Colonic mucosa (tissue), 4 donors: ENCODE measurements at regions not wholly inside any gene's neighbourhood (a gene's known extent, or its start where the extent isn't known, plus 50 kb on each side); places are given as distances from the start of the nearest gene placed in this dataset.
A peak's percentile ranks its signal among the peaks of the same experiment; 100 is the strongest.

Source experiments
- DNase-seq: peaks from one replicate; pipeline ENCODE4 v3.0.0-alpha.2; 2020
- H3K27ac ChIP-seq: fragments of 200-600 bp; one replicate; pipeline ENCODE4 v1.8.0; 2021
- H3K27me3 ChIP-seq: fragments of 200-600 bp; one replicate; pipeline ENCODE4 v1.8.0; 2021
- H3K36me3 ChIP-seq: fragments of 200-600 bp; one replicate; pipeline ENCODE4 v1.8.0; 2021
- H3K4me1 ChIP-seq: fragments of 200-600 bp; one replicate; pipeline ENCODE4 v1.8.0; 2021; ENCODE audit warnings: mild to moderate bottlenecking
- H3K4me3 ChIP-seq: fragments of 200-600 bp; one replicate; pipeline ENCODE4 v1.8.0; 2021
- H3K9ac ChIP-seq, 2 donors: one replicate each; pipeline ENCODE4 v1.7.0; 2013; ENCODE audit warnings: control low read depth in 2 of 2, low read depth in 2 of 2, low read length in 2 of 2
- H3K9me3 ChIP-seq: fragments of 200-600 bp; one replicate; pipeline ENCODE4 v1.8.0; 2021
- intact Hi-C: fragments of 100-400 bp; cut with DNase I; formaldehyde crosslinking; loops from one replicate; pipeline ENCODE4 v1.14.1; 2022
- TF ChIP-seq, protein P1 (sequence below): fragments of 200-600 bp; IDR thresholded peaks from one replicate; pipeline ENCODE4 v1.8.0; 2022; ENCODE audit warnings: antibody characterized with exemption, mild to moderate bottlenecking
- donor health status: healthy.
- donor health status: DM: no; HTN: no; CAD: no.
- donor health status: DM: no; HTN: no; CAD: no.

GRCh38 chr3:59440285-59441028 lies 390.6 kb upstream of the CFAP20DC start:
- DNase-seq, result no peak
- Histone ChIP-seq H3K9me3 (no peaks in the 10 kb centered on the region), H3K4me1 (no peaks in the 10 kb centered on the region), H3K27me3 (no peaks in the 10 kb centered on the region), H3K9ac (no peak overlapping the region), H3K27ac (no peak overlapping the region), H3K4me3 (no peak overlapping the region), H3K36me3 (no peaks in the 10 kb centered on the region)
- intact Hi-C loops, result no loop called here
- TF ChIP-seq, protein P1, sequence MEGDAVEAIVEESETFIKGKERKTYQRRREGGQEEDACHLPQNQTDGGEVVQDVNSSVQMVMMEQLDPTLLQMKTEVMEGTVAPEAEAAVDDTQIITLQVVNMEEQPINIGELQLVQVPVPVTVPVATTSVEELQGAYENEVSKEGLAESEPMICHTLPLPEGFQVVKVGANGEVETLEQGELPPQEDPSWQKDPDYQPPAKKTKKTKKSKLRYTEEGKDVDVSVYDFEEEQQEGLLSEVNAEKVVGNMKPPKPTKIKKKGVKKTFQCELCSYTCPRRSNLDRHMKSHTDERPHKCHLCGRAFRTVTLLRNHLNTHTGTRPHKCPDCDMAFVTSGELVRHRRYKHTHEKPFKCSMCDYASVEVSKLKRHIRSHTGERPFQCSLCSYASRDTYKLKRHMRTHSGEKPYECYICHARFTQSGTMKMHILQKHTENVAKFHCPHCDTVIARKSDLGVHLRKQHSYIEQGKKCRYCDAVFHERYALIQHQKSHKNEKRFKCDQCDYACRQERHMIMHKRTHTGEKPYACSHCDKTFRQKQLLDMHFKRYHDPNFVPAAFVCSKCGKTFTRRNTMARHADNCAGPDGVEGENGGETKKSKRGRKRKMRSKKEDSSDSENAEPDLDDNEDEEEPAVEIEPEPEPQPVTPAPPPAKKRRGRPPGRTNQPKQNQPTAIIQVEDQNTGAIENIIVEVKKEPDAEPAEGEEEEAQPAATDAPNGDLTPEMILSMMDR, result no peak

DNA sequence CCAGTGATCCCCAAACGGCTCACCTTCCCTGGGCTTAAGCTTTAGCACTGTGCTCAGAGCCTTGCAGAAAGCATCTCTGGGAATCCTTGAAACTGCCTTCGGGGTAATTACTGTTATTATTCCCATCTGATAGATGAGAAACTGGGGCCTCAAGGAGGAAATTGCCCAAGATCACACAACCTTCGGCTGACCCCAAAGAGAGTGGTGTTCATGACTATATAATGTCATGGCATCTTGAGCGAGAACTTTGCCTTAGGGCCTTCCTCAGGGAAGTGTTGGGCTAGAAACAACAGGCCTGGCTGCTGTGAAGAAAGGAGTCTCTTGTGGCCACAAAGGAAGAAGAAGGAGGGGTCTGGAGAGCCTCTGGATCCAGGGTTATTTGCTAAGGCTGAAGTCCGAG lies 388.7 kb upstream of the CFAP20DC start:
- Histone ChIP-seq H3K4me3 (no peak overlapping the region), H3K4me1 (no peaks in the 10 kb centered on the region), H3K27ac (no peak overlapping the region), H3K27me3 (no peaks in the 10 kb centered on the region), H3K36me3 (no peaks in the 10 kb centered on the region), H3K9me3 (no peaks in the 10 kb centered on the region), H3K9ac (no peak overlapping the region)
- TF ChIP-seq, protein P1, result no peak
- no peak for DNase-seq
- intact Hi-C loops, result no loop called here

DNA sequence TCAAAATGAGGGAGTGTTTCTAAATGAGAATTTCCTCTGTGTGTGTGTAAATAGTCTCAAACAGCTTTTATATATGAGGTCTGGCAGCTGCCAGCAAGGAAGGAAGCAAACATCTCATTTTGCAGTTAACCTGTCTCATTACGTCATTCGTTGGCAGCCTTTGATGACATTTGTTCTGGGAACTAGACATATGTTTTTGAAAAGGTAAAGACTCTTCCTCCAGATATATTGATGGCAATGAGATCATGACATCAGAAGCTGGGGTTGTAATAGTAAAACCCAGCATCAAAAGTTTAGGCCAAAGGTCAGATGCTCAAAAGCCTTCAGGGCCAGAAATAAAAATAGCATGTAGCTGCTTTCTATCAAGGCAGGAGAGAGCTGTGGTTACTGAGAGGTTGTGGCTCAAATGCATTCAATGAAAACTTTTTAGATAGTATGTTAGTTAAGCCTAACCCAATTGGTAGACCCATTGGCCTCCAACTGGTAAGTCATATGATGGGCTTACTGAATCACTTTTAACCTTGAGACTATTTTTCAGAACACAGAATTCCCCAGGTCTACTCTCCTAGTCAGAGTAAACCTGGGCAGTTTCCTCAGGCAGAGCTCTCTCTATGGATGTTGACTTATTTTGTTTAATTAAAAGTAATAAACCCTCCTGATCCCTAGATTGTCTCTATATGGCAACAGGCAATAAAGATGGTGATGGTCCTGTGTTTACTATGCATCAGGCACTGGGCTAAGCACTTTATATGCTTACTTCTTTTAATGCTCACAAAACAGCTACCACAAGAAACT lies 386.5 kb upstream of the CFAP20DC start:
- Histone ChIP-seq H3K27ac (no peak overlapping the region), H3K9me3 (no peaks in the 10 kb centered on the region), H3K36me3 (no peaks in the 10 kb centered on the region), H3K4me3 (no peak overlapping the region), H3K4me1 (no peaks in the 10 kb centered on the region), H3K27me3 (no peaks in the 10 kb centered on the region), H3K9ac (no peak overlapping the region)
- TF ChIP-seq, protein P1, result no peak
- intact Hi-C loops, result no loop called here
- DNase-seq, result peak; percentile 33

DNA sequence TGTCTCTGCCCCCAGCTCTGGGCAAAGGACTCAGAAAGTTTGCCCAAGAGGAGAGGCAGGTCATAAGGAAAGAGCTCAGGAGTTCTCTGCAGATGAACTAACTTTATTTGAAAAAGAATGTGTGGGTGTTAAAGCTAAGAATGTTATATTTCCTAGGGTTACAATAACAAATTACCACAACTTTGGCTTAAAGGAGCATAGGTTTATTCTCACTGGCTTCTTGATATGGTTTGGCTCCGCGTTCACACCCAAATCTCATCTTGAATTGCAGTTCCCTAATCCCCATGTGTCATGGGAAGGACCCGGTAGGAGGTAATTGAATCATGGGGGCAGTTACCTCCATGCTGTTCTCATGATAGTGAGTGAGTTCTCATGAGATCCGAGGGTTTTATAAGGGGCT lies 383.7 kb upstream of the CFAP20DC start:
- no peak for DNase-seq
- intact Hi-C loops, result no loop called here
- H3K27ac ChIP-seq, result no peak overlapping the region
- TF ChIP-seq, protein P1, result no peak
- no peaks in the 10 kb centered on the region for H3K27me3 ChIP-seq
- H3K9me3 ChIP-seq, result no peaks in the 10 kb centered on the region
- no peaks in the 10 kb centered on the region for H3K4me1 ChIP-seq
- H3K36me3 ChIP-seq, result no peaks in the 10 kb centered on the region
- H3K4me3 ChIP-seq, result no peak overlapping the region
- H3K9ac ChIP-seq, result no peak overlapping the region

GRCh38 chr3:59432665-59433064 lies 382.8 kb upstream of the CFAP20DC start:
- no peaks in the 10 kb centered on the region for H3K4me1 ChIP-seq
- no peak overlapping the region for H3K27ac ChIP-seq
- H3K9me3 ChIP-seq, result no peaks in the 10 kb centered on the region
- no peaks in the 10 kb centered on the region for H3K27me3 ChIP-seq
- no peak overlapping the region for H3K4me3 ChIP-seq
- no peak overlapping the region for H3K9ac ChIP-seq
- no peak for DNase-seq
- TF ChIP-seq, protein P1, result no peak
- intact Hi-C loops, result no loop called here
- no peaks in the 10 kb centered on the region for H3K36me3 ChIP-seq
